Ovary (tissue), 3 donors: ENCODE measurements at regions not wholly inside any gene's neighbourhood (a gene's known extent, or its start where the extent isn't known, plus 50 kb on each side); places are given as distances from the start of the nearest gene placed in this dataset.

ENCODE experiments used
- EP300 ChIP-seq: sonication (generic); formaldehyde crosslinking; IDR thresholded peaks from one replicate; pipeline ENCODE4 v1.6.1; 2017; ENCODE audit warnings: antibody characterized with exemption
- POLR2A ChIP-seq: fragments of 450-650 bp; IDR thresholded peaks from one replicate; pipeline ENCODE4 v1.6.1; 2017; ENCODE audit warnings: antibody characterized with exemption, mild to moderate bottlenecking, moderate library complexity
- TF ChIP-seq, protein P1 (sequence below), 3 donors: fragments of 450-650 bp in 2 of 3; fragments of 200-600 bp in 1 of 3; IDR thresholded peaks; one replicate each; pipeline versions ENCODE4 v1.5.1 to v1.8.0; 2016 to 2022; ENCODE audit warnings: antibody characterized with exemption in 3 of 3, mild to moderate bottlenecking in 1 of 3
- donor health status: DM: no; HTN: no; CAD: no.

- TF ChIP-seq, protein P1, sequence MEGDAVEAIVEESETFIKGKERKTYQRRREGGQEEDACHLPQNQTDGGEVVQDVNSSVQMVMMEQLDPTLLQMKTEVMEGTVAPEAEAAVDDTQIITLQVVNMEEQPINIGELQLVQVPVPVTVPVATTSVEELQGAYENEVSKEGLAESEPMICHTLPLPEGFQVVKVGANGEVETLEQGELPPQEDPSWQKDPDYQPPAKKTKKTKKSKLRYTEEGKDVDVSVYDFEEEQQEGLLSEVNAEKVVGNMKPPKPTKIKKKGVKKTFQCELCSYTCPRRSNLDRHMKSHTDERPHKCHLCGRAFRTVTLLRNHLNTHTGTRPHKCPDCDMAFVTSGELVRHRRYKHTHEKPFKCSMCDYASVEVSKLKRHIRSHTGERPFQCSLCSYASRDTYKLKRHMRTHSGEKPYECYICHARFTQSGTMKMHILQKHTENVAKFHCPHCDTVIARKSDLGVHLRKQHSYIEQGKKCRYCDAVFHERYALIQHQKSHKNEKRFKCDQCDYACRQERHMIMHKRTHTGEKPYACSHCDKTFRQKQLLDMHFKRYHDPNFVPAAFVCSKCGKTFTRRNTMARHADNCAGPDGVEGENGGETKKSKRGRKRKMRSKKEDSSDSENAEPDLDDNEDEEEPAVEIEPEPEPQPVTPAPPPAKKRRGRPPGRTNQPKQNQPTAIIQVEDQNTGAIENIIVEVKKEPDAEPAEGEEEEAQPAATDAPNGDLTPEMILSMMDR (IDR thresholded peaks at IDR 0.05), result no peak
- no peak for TF ChIP-seq POLR2A
- TF ChIP-seq EP300, result no peak
Measured at GRCh38 chr2:168310580-168310979, 63.2 kb upstream of the STK39 start.
